HEK293 (cell line): ENCODE measurements at regions not wholly inside any gene's neighbourhood (a gene's known extent, or its start where the extent isn't known, plus 50 kb on each side); places are given as distances from the start of the nearest gene placed in this dataset.
A peak's percentile ranks its signal among the peaks of the same experiment; 100 is the strongest.

Experiments used
- CTCF ChIA-PET: fragments of 350-600 bp; formaldehyde crosslinking; extraction: SDS; loops from one replicate; lab custom pipeline; 2021; ENCODE audit warnings: antibody characterized with exemption; lab: Yijun Ruan, JAX
- POLR2A ChIA-PET: fragments of 300-600 bp; formaldehyde crosslinking; extraction: SDS; loops from one replicate; lab custom pipeline; 2020; ENCODE audit warnings: antibody characterized with exemption, inconsistent platforms; lab: Yijun Ruan, JAX
- H3K27ac ChIP-seq: fragments of 200-500 bp; sonication (Bioruptor generic); 2 replicates; pipeline ENCODE4 v1.5.1; 2014; ENCODE audit warnings: low read depth, low read length, control low read depth, inconsistent platforms; ENCODE audit errors: extremely low read depth
- H3K36me3 ChIP-seq, 2 experiments: fragments of 200-500 bp in 1 of 2; sonication (Bioruptor generic) in 1 of 2; 1 replicate in 1 of 2; 2 replicates in 1 of 2; pipeline ENCODE4 v1.5.1; 2014 to 2017; ENCODE audit warnings: inconsistent platforms in 2 of 2, low read length in 2 of 2; ENCODE audit not compliant: control insufficient read depth in 2 of 2, insufficient read depth in 1 of 2
- H3K4me1 ChIP-seq: fragments of 200-500 bp; sonication (Bioruptor generic); 2 replicates; pipeline ENCODE4 v1.5.1; 2014; ENCODE audit warnings: mild to moderate bottlenecking, low read length, inconsistent platforms; ENCODE audit not compliant: control insufficient read depth, insufficient read depth
- H3K4me3 ChIP-seq: 2 replicates; pipeline ENCODE4 v1.5.1; 2011; ENCODE audit warnings: low read depth, mild to moderate bottlenecking, control low read depth, low read length, moderate library complexity
- H3K9me3 ChIP-seq: fragments of 200-500 bp; sonication (Bioruptor generic); 2 replicates; pipeline ENCODE4 v1.5.1; 2014; ENCODE audit warnings: low read depth, low read length, inconsistent platforms; ENCODE audit not compliant: control insufficient read depth, insufficient read depth
- BCL11B ChIP-seq: fragments of 450-650 bp; formaldehyde crosslinking; IDR thresholded peaks from 2 replicates; pipeline ENCODE4 v1.5.1; 2016; ENCODE audit warnings: low read depth, missing biosample characterization, missing genetic modification characterization
- PRDM2 ChIP-seq: fragments of 450-650 bp; formaldehyde crosslinking; IDR thresholded peaks from 2 replicates; pipeline ENCODE4 v1.5.1; 2016; ENCODE audit warnings: missing biosample characterization, missing genetic modification characterization, borderline replicate concordance
- ZBTB20 ChIP-seq: fragments of 450-650 bp; formaldehyde crosslinking; IDR thresholded peaks from 2 replicates; pipeline ENCODE4 v1.5.1; 2016; ENCODE audit warnings: missing biosample characterization, missing genetic modification characterization
- ZBTB7A ChIP-seq: fragments of 450-650 bp; formaldehyde crosslinking; IDR thresholded peaks from 2 replicates; pipeline ENCODE4 v1.5.1; 2016; ENCODE audit warnings: low read depth, missing biosample characterization, missing genetic modification characterization
- ZFHX2 ChIP-seq: fragments of 450-650 bp; formaldehyde crosslinking; conservative IDR thresholded peaks from 2 replicates; pipeline ENCODE4 v1.5.1; 2016; ENCODE audit warnings: missing biosample characterization, missing genetic modification characterization
- ZFP69B ChIP-seq: fragments of 450-650 bp; formaldehyde crosslinking; IDR thresholded peaks from 2 replicates; pipeline ENCODE4 v1.5.1; 2016; ENCODE audit warnings: missing biosample characterization, missing genetic modification characterization
- ZNF146 ChIP-seq: fragments of 450-650 bp; formaldehyde crosslinking; IDR thresholded peaks from 2 replicates; pipeline ENCODE4 v1.5.1; 2016; ENCODE audit warnings: missing biosample characterization, missing genetic modification characterization
- ZNF155 ChIP-seq: fragments of 450-650 bp; formaldehyde crosslinking; IDR thresholded peaks from 2 replicates; pipeline ENCODE4 v1.5.1; 2016; ENCODE audit warnings: missing biosample characterization, missing genetic modification characterization
- ZNF239 ChIP-seq: fragments of 450-650 bp; formaldehyde crosslinking; IDR thresholded peaks from 2 replicates; pipeline ENCODE4 v1.5.1; 2016; ENCODE audit warnings: missing biosample characterization, missing genetic modification characterization
- ZNF391 ChIP-seq: fragments of 450-650 bp; formaldehyde crosslinking; IDR thresholded peaks from 2 replicates; pipeline ENCODE4 v1.5.1; 2016; ENCODE audit warnings: low read depth, missing biosample characterization, missing genetic modification characterization, borderline replicate concordance
- ZNF394 ChIP-seq: fragments of 450-650 bp; formaldehyde crosslinking; IDR thresholded peaks from 2 replicates; pipeline ENCODE4 v1.5.1; 2016; ENCODE audit warnings: missing biosample characterization, missing genetic modification characterization, mild to moderate bottlenecking, moderate library complexity, borderline replicate concordance
- ZNF585B ChIP-seq: fragments of 450-650 bp; formaldehyde crosslinking; IDR thresholded peaks from 2 replicates; pipeline ENCODE4 v1.5.1; 2016; ENCODE audit warnings: missing biosample characterization, missing genetic modification characterization
- ZNF664 ChIP-seq: fragments of 450-650 bp; formaldehyde crosslinking; IDR thresholded peaks from 2 replicates; pipeline ENCODE4 v1.5.1; 2016; ENCODE audit warnings: missing biosample characterization, missing genetic modification characterization
- ZNF677 ChIP-seq: fragments of 450-650 bp; IDR thresholded peaks from 2 replicates; pipeline ENCODE4 v1.5.0; 2018; ENCODE audit warnings: missing biosample characterization, mild to moderate bottlenecking, missing genetic modification characterization, moderate library complexity
- ZNF830 ChIP-seq: fragments of 450-650 bp; IDR thresholded peaks from 2 replicates; pipeline ENCODE4 v1.5.0; 2018; ENCODE audit warnings: missing biosample characterization, missing genetic modification characterization, low read depth, mild to moderate bottlenecking, moderate library complexity
- TF ChIP-seq, protein P1 (sequence below): fragments of 450-650 bp; formaldehyde crosslinking; IDR thresholded peaks from 2 replicates; pipeline ENCODE4 v1.5.1; 2016; ENCODE audit warnings: missing biosample characterization, missing genetic modification characterization
- TF ChIP-seq, protein P2 (sequence below): fragments of 450-650 bp; formaldehyde crosslinking; IDR thresholded peaks from 2 replicates; pipeline ENCODE4 v1.5.1; 2016; ENCODE audit warnings: missing biosample characterization, missing genetic modification characterization
- TF ChIP-seq, protein P3 (sequence below): fragments of 450-650 bp; IDR thresholded peaks from 2 replicates; pipeline ENCODE4 v1.5.1; 2018; ENCODE audit warnings: missing biosample characterization, missing genetic modification characterization

- TF ChIP-seq ZNF155 (tag by site-specific recombination) (no peak), ZNF585B (tag by site-specific recombination) (no peak), ZNF391 (tag by site-specific recombination) (no peak)
Measured at GRCh38 chr7:36039671-36040070, 113.4 kb upstream of the EEPD1 start (continued).

GRCh38 chr7:36040679-36041078 is 112.4 kb upstream of the EEPD1 start:
- POLR2A ChIA-PET: no interaction called here
- peaks cover 4% of the 10 kb centered on the region for H3K4me1 ChIP-seq
- no peak for TF ChIP-seq ZNF394 (tag by site-specific recombination)
- TF ChIP-seq ZNF146: no peak
- TF ChIP-seq ZFP69B (tag by site-specific recombination): no peak
- TF ChIP-seq BCL11B: no peak
- TF ChIP-seq ZNF391 (tag by site-specific recombination): no peak
- TF ChIP-seq, protein P1, sequence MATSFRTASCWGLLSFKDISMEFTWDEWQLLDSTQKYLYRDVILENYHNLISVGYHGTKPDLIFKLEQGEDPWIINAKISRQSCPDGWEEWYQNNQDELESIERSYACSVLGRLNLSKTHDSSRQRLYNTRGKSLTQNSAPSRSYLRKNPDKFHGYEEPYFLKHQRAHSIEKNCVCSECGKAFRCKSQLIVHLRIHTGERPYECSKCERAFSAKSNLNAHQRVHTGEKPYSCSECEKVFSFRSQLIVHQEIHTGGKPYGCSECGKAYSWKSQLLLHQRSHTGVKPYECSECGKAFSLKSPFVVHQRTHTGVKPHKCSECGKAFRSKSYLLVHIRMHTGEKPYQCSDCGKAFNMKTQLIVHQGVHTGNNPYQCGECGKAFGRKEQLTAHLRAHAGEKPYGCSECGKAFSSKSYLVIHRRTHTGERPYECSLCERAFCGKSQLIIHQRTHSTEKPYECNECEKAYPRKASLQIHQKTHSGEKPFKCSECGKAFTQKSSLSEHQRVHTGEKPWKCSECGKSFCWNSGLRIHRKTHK (tag by site-specific recombination): no peak
- TF ChIP-seq ZNF830 (tag by site-specific recombination): no peak
- TF ChIP-seq, protein P2, sequence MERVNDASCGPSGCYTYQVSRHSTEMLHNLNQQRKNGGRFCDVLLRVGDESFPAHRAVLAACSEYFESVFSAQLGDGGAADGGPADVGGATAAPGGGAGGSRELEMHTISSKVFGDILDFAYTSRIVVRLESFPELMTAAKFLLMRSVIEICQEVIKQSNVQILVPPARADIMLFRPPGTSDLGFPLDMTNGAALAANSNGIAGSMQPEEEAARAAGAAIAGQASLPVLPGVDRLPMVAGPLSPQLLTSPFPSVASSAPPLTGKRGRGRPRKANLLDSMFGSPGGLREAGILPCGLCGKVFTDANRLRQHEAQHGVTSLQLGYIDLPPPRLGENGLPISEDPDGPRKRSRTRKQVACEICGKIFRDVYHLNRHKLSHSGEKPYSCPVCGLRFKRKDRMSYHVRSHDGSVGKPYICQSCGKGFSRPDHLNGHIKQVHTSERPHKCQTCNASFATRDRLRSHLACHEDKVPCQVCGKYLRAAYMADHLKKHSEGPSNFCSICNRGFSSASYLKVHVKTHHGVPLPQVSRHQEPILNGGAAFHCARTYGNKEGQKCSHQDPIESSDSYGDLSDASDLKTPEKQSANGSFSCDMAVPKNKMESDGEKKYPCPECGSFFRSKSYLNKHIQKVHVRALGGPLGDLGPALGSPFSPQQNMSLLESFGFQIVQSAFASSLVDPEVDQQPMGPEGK (tag by site-specific recombination): no peak
- CTCF ChIA-PET: no interaction called here
- H3K9me3 ChIP-seq: no peaks in the 10 kb centered on the region
- no peak overlapping the region for H3K27ac ChIP-seq
- no peak overlapping the region for H3K4me3 ChIP-seq
- no peaks in the 10 kb centered on the region for H3K36me3 ChIP-seq

GRCh38 chr7:36044101-36044892 is 108.8 kb upstream of the EEPD1 start:
- Histone ChIP-seq H3K27ac (no peak overlapping the region), H3K4me1 (peaks cover 10% of the 10 kb centered on the region), H3K36me3 (no peaks in the 10 kb centered on the region), H3K4me3 (no peak overlapping the region), H3K9me3 (no peaks in the 10 kb centered on the region)
- TF ChIP-seq, protein P3, sequence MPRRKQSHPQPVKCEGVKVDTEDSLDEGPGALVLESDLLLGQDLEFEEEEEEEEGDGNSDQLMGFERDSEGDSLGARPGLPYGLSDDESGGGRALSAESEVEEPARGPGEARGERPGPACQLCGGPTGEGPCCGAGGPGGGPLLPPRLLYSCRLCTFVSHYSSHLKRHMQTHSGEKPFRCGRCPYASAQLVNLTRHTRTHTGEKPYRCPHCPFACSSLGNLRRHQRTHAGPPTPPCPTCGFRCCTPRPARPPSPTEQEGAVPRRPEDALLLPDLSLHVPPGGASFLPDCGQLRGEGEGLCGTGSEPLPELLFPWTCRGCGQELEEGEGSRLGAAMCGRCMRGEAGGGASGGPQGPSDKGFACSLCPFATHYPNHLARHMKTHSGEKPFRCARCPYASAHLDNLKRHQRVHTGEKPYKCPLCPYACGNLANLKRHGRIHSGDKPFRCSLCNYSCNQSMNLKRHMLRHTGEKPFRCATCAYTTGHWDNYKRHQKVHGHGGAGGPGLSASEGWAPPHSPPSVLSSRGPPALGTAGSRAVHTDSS: no peak
- TF ChIP-seq ZNF664 (peak; percentile 54; the same call in 1 of the 2 replicates), ZBTB7A (no peak), ZFHX2 (tag by site-specific recombination) (no peak), PRDM2 (tag by site-specific recombination) (no peak), ZNF677 (tag by site-specific recombination) (no peak), ZNF239 (no peak), ZBTB20 (no peak)
- ChIA-PET POLR2A (no interaction called here), CTCF (interaction anchor here (0.6 kb wide), 2 partner anchors 11 to 1192 kb away, joined by 4 to 5 read pairs; no protein-coding TSS in a partner anchor)
